Ishikawa (cell line): ENCODE measurements at regions not wholly inside any gene's neighbourhood (a gene's known extent, or its start where the extent isn't known, plus 50 kb on each side); places are given as distances from the start of the nearest gene placed in this dataset.

ENCODE experiments used
- CREB1 ChIP-seq: IDR thresholded peaks from 2 replicates; pipeline ENCODE4 v1.6.1; 2012; ENCODE audit warnings: low read depth
- EGR1 ChIP-seq: IDR thresholded peaks from 2 replicates; pipeline ENCODE4 v1.6.1; 2012
- MAX ChIP-seq: IDR thresholded peaks from 2 replicates; pipeline ENCODE4 v1.6.1; 2012
- RAD21 ChIP-seq: IDR thresholded peaks from 2 replicates; pipeline ENCODE4 v1.6.1; 2012; ENCODE audit warnings: low read depth
- TAF1 ChIP-seq: IDR thresholded peaks from 2 replicates; pipeline ENCODE4 v1.6.1; 2012; ENCODE audit warnings: low read depth, mild to moderate bottlenecking
- TCF12 ChIP-seq: IDR thresholded peaks from 2 replicates; pipeline ENCODE4 v1.6.1; 2012; ENCODE audit warnings: low read depth
- TEAD4 ChIP-seq: IDR thresholded peaks from 2 replicates; pipeline ENCODE4 v1.6.1; 2012
- USF1 ChIP-seq: IDR thresholded peaks from 2 replicates; pipeline ENCODE4 v1.6.1; 2012
- YY1 ChIP-seq: IDR thresholded peaks from 2 replicates; pipeline ENCODE4 v1.6.1; 2012; ENCODE audit warnings: low read depth

- no peak for TF ChIP-seq YY1
- TF ChIP-seq TAF1, result no peak
- no peak for TF ChIP-seq USF1
- no peak for TF ChIP-seq MAX
- TF ChIP-seq CREB1, result no peak
- TF ChIP-seq RAD21, result no peak
- no peak for TF ChIP-seq TCF12
- no peak for TF ChIP-seq EGR1
- no peak for TF ChIP-seq TEAD4
Measured at GRCh38 chr12:81843599-81843998, 84.4 kb upstream of the PPFIA2 start.
